GM21528 (cell line): ENCODE measurements at regions not wholly inside any gene's neighbourhood (a gene's known extent, or its start where the extent isn't known, plus 50 kb on each side); places are given as distances from the start of the nearest gene placed in this dataset.
"Not testable (repeated sequence)": the region's sequence is repeated elsewhere in the genome, so short reads cannot be mapped to it uniquely, and the experiment has no call there.

Source experiments
- ATAC-seq: cut with Tn5 transposase; IDR thresholded peaks from one replicate; pipeline ENCODE4 v1.9.1; 2021; ENCODE audit warnings: mild to moderate bottlenecking, moderate library complexity; ENCODE audit not compliant: unreplicated experiment, low FRiP score

DNA sequence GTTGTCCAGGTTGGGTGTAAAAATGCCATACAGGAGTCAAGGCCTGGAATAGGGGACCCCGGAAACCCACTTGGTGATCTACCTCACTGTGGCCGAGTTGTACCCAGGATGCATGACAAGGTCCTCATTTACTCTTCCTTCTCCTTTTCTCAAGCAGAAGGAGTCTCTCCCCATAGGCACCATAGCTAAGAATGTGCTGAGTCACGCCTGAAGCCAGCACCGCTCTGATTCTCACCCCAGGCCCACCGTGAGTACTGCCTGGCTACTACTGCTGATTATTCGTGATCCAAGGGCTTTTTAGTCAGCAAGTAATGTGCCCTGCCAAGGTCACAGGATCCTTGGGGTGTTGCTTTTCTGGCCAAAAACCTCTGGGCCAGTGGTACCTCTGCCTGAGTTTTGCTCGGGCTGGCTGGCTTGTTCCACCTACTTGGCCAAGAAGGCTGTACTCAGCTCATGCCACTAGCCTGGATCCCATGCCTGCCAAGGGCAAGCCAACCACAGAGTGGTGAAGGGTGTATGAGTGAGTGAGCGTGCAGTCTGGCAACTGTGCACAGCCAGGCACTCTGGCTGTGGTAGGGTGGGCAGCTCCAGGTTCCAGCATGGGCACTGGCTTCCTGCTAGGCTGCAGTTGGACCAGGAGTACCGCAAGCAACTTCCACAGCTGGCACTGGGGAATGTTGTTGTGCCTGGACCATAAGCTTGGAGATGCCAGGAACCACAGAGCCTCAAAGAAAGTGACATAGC, 650.1 kb upstream of the VRK2 start:
- no peak for ATAC-seq

DNA sequence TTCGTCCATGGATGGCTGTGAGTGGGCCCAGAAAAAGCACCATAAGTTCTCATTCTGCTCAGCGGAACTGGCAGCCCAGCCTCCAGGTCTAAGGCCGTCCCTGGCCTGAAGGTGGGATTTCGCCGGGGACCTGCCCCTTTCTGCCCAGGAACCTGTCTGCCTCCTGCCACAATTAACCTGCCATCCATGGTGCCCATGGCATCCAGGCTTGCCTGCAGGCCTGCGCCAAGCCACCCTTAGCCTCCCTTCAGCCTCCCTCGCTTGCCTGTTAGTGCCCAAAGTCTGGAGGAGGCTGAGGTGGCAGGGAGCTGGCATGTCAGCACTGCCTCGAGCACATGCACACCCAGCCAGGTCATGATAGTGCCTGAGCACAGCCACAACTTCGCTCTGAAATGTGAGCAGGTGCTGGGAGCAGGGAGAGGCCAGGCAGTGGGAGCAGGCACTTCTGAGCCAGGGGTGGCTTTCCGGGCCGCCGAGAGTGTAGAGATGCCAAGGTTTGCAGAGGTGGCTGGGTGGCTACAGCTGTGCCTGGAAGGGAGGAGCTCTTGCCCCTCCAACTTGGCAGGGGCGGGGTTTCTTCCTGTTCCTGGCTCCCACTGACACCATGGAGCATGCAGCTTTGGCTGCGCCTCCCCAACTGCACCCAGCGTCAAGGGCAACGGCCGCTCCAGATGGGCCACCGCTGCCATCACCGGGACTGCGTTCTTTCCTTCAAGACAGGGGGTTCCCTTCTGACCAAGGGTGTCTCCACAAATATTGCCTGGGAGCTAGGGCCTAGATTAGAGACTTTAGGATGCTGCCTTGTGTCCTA, 648.9 kb upstream of the VRK2 start:
- no peak for ATAC-seq

DNA sequence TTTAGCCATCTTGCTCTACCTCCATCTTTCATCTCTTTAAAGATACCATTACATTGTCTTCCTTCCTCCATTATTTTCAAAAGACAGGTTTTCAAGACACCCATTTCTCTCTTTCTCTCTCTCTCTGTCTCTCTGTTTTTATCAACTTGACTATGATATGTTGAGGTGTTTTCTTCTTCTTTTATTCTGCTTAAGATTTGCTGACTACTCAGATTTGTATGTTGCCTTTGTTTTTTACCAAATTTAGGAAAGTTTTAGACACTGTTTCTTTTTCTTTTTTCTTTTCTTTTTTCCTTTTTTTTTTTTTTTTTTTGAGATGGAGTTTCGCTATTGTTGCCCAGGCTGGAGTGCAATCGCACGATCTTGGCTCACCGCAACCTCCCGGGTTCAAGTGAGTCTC, 647.5 kb upstream of the VRK2 start:
- ATAC-seq, result no peak

DNA sequence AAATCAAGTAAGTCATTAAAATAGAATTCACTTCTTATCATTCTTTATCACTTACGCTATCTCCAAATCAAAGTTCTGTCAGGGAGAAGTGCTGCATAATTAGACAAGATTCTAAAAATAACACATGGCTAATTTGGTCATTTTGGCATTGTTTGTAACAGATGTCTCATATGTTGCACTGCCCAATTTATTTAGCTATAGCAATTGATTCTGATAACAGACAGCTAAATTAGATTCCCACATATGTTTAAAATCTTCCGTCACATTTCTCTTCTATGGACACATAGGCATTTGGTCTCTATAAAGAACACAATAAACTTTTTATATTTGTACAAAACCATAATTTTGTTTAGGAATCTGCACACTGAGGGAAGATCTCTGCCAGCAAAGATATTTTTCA, 644.5 kb upstream of the VRK2 start:
- ATAC-seq, result no peak

DNA sequence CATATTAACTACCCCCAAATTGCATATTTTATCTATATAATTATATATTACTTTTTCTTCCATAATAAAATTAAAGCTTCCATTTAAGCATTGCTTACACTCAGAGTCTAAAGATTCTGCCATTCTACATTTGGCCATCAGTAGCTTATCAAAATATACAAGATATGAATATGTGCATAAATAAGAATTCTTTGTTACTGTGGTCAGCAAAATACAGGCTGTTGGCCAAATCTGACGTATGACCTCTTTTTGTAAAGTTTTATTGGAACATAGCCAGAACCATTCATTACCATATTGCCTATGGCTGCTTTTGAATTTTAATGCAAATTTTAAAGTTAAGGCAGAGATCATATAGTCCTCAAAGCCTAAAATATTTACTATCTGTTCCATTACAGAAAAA, 643.9 kb upstream of the VRK2 start:
- ATAC-seq, result no peak

DNA sequence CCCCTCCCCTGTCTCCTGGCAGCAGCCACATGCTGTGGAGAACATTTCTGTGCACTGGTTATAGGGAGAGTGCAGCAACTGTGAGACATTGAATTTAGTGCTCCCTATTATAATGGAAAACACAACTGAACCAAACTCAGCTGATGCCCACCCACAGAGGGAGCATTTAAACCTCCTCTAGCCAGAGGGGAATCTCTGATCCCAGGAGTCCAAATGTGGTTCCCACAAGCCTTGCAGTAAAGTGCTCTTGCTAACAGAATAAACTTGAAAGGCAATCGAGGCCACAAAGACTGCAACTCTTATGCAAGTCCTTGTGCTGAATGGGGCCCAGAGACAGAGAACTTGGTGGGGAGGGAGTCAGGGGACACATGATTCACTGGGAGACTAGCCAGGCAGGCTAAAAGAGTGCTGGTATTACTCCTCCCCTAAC, 638.8 kb upstream of the VRK2 start:
- ATAC-seq, result no peak

DNA sequence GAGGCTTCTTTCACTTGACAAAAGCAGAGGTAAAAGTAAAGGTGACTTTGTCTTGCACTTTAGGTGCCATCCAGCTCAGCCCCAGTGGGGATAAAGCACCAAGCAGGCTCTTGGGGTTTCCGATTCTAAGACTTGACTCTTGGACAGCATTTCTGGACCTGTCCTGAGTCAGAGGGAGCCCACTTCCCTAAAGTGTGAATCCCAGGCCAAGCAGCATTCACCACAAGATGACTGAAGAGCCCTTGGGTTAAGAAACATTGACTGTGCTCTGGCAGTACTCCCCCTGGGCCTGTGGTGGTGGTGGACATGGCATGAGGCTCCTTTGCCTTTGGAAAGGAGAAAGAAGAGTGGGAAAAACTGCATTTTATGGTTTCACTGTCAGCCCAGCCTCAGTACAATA, 638.0 kb upstream of the VRK2 start:
- ATAC-seq, result no peak

DNA sequence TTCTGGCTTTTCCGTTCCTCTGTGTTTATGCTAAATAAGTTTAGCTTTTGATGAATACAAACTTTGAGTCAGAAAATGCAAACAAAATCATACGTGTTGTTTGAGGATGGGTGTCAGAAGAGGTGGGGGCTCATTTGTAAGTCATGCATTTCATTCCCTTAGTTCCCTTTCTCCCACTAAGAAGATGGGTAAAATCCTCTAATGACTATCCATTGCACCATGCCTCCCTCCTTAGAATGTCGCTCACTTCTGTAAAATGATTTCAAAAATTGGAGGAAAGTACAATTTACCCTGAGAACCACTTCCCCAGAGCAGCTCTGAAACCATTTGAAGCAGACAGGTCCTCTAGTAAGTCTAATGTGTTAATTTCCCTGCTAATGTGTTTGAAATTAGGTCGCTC, 629.6 kb upstream of the VRK2 start:
- ATAC-seq, result no peak

DNA sequence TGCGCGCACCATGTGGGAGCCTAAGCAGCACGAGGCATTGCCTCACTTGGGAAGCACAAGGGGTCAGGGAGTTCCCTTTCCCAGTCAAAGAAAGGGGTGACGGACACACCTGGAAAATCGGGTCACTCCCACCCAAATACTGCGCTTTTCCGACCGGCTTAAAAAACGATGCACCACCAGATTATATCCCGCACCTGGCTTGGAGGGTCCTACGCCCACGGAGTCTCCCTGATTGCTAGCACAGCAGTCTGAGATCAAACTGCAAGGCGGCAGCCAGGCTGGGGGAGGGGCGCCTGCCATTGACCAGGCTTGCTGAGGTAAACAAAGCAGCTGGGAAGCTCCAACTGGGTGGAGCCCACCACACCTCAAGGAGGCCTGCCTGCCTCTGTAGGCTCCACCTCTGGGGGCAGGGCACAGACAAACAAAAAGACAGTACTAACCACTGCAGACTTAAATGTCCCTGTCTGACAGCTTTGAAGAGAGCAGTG, 627.7 kb upstream of the VRK2 start:
- ATAC-seq, result not testable (repeated sequence)

DNA sequence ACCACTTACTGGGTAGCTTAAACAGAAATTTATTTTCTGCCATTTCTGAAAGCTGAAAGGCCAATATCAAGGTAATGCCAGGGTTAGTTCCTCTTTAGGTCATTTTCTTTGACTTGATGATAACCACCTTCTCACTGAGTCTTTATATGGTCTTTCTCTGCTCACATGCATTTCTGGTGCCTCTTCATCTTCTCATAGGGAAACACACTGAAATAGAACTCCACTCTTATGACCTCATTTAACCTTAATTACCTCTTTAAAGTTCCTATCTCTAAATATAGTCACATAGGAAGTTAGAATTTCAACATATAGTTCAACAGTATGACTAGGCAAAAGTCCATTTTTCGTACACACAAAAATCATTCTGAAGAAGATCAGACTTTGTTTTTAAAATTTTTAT, 616.8 kb upstream of the VRK2 start:
- ATAC-seq, result no peak

DNA sequence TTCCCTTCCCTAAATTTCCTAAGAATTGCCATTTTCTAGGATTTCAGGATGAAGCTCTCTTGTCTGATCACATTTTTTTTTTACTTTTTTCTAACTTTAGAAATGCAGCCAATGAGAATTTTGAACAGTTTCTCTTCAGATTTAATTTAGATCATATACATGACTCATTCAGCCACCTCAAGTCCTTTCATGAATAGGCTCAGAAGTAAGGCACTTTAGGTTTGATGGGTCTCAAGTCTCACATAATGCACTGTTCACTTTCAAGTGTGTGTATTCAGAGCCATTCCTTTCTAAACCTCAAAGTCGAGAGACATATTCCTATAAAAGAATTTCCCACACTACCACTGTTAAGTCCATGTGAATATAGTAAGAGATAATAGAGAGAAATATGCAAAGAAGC, 614.1 kb upstream of the VRK2 start:
- no peak for ATAC-seq

DNA sequence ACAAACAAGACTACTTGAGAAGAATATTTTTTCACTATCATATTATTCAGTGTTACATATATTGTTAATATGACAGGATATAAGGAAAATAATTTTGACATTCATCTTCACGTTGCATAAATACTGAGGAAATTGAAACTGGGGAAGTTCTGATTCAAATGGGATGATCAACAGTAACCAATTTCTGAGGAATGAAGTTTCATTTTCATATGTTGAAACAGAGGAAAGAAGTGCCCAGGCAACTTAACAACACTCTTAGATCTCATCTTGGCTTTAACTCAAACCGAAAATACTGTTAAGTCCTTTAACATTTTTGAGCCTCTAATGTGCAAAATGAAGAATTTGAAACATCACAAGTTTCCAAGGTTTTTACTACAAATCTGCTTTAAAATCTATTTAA, 612.2 kb upstream of the VRK2 start:
- ATAC-seq, result no peak

DNA sequence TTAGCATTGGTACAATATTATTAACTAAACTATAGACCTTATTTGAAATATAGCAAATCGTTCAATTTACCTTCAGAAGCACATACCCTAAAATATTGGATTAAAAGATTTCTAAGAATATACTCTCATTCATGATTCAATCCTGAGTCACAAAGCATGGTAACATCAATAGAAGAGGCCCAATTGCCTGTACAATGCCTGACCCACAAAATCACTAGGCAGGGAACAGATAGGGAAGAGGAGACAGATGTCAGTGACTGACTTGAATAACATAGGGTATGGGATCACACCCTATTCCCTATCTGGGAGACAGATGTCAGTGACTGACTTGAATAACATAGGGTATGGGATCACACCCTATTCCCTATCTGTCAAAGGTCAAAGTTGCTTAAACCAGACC, 611.6 kb upstream of the VRK2 start:
- no peak for ATAC-seq

DNA sequence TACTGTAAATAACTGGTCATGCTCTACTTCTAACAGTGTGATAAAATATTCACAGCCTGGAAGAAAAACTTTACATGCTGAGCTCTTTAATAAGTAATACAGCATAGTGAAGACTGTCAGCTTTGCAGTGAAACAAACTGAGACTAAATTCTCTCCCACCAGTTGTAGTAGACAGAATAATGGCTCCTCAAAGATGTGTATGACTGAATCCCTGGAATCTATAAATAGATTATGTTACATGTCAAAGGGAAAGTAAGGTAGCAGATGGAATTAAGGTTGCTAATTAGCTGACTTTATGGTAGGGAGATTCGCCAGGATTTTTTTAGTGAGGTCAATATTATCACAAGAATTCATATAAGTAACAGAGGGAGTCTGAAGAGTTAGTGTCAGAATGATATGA, 609.5 kb upstream of the VRK2 start:
- no peak for ATAC-seq

DNA sequence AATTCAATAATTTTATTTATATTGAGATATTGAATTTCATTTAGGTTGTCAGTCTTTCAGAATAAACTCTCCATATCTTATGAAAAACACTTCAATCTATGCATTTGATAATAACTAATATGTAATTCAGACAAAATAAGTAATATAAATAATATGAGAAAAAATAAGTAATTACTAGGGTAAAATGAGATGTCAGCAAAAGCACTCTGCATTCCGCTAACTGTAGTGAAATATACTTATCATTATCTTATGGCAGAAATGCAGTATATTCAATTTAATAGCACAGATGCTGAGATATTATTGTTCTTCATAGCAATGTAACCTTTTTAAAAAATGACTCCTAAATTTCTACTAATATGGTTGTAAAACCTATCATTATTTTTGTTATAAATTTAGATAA, 606.2 kb upstream of the VRK2 start:
- no peak for ATAC-seq

DNA sequence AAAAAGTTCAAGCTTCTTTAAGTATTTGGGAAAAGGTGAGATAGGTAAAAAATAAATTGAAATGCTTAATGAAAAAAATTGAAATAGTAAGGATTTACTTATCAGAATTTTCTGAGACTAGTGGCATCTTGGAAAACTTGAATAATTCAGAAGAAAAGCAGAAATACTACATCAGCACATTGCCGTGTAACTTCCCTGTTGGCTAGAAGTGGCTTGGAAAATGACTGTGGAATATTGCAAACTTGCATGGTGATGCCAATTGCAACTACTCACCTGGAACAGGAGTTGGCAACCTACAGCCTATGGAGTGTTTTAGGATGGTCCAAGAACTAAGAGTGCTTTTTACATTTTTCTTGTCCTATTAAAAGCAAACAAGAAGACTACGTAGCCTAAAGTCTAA, 603.5 kb upstream of the VRK2 start:
- no peak for ATAC-seq

DNA sequence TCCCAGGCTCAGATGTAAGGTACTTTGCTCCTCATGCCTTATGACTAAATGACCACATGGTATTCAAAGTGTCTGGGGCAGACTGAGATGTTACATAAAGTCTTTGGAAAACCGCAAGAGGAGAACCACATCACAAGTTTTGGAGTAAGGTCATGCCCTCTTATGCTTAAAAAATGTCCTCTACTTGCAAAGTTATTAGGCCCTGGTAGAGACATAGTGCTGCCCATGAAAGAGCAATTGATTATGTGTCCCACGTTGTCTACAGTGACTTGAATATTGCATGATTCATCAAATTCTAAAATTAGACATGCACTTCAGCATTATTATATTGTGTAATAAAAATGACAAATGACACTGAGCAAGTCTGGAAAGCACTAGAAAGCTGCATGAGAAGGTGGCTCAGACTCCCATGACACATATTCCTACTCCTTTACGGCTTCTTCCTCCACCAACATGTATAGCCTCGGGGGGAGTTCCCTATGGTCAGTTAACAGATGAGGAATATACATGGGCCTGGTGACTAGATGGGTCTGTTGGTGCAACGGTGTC, 602.6 kb upstream of the VRK2 start:
- ATAC-seq, result no peak

DNA sequence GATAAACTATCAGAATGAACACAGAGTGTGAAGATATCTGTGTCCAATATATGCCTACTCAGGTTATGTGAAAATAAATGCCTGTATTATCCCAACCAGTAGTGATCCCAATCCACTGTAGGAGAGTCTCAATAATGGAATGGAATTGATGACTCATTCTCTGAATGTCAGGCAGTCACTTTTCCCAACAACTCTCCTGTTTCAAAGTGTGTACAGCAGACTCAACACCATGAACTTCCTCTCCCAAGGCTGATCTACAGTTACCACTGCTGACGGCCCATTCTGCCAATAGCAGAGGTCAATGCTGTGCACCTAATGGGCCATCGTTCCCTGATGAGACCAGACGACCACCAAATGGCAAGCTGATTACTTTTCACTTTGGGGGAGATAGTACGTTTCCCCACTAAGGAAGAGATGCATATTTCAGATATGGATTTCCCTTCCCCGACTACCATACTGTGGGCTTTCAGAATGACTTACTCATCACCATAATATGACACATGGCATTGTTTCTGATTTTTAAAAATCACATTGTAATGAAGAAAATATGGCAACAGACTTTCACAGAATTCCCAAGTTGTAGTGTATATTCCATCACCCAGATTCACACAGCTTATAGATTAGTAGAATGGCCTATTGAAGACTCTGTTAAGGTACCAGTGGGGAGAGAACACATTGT, 601.7 kb upstream of the VRK2 start:
- no peak for ATAC-seq

DNA sequence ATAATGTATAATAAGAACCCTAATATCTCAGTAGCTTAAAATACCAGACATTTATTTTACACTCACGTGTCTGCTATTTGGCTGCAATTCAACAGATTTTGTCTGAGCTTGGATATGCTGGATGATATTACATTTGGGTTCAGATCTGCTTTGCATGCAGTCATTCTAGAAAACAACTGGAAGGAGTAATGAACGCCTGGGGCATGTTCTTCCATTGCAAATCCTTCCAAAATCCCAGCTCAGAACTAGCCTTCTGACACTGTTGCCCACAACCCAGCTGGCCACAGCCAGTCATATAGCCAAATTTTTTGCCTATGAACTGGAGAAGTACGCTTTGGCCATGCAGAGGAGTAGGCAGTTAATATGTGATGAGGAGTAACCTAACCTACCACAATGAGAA, 597.8 kb upstream of the VRK2 start:
- no peak for ATAC-seq

DNA sequence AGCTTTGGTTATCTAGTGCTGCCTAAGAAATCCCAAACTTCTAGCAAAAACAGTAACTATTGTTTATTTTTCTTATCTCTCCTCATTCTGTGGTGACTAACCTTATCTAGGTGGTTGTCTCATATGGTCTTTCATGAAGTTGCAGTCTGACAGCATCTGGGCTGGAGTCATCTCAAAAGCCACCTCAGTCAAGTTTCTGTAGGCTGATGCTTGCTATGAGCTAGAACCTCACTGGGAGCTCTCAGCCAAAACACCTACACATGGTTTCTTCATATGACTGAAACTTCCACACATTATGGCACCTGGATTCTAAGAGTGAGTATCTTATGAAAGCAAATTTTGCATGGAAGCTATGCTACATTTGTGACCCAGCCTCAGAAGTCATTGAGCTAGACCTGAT, 596.4 kb upstream of the VRK2 start:
- peak; percentile 84 for ATAC-seq

DNA sequence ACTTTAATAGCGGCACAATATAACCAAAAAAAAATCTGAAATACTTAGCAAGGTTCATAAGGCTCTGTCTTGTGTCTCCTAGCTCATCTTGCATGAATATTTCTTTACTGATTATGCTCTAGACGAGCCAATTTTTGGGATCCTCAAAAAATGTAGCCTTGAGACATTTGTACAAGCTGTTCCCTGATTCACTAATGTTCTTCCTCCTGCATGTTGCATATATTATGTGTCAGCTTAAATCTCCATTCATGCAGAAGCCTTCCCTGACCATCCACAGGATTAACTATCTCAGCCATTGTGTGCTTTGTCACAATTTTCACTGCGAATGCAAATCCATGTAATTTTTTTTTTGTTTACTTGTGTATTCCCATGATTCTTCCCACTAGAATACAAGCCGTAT, 594.0 kb upstream of the VRK2 start:
- no peak for ATAC-seq
